Neural cell (in vitro differentiated cells): ENCODE measurements at regions not wholly inside any gene's neighbourhood (a gene's known extent, or its start where the extent isn't known, plus 50 kb on each side); places are given as distances from the start of the nearest gene placed in this dataset.
"Not testable (repeated sequence)": the region's sequence is repeated elsewhere in the genome, so short reads cannot be mapped to it uniquely, and the experiment has no call there.

Source experiments
- H2AFZ ChIP-seq: fragments of 200-600, 300-800 bp; sonication (generic), shearing (Covaris generic); 2 replicates; pipeline ENCODE4 v1.6.0; 2014; ENCODE audit warnings: low read depth, mild to moderate bottlenecking, antibody characterized with exemption, low read length, moderate library complexity
- H3F3A ChIP-seq: fragments of 200-600 bp; shearing (Covaris generic); 2 replicates; pipeline ENCODE4 v1.6.1; 2016; ENCODE audit warnings: mild to moderate bottlenecking, moderate library complexity, mixed read lengths, antibody characterized with exemption, low read length; ENCODE audit not compliant: insufficient read depth, poor library complexity, severe bottlenecking
- H3K27ac ChIP-seq: fragments of 200-600, 300-800 bp; sonication (generic), shearing (Covaris generic); 2 replicates; pipeline ENCODE4 v1.5.1; 2014; ENCODE audit warnings: mild to moderate bottlenecking, low read length, moderate library complexity
- H3K27me3 ChIP-seq: fragments of 300-800, 200-600 bp; sonication (generic), shearing (Covaris generic); 2 replicates; pipeline ENCODE4 v1.6.0; 2014; ENCODE audit warnings: mild to moderate bottlenecking, low read depth, low read length, moderate library complexity; ENCODE audit not compliant: insufficient read depth
- H3K36me3 ChIP-seq: fragments of 300-800, 200-600 bp; sonication (generic), shearing (Covaris generic); 2 replicates; pipeline ENCODE4 v1.5.1; 2014; ENCODE audit warnings: mild to moderate bottlenecking, antibody characterized with exemption, low read length, moderate library complexity; ENCODE audit not compliant: insufficient read depth
- H3K4me2 ChIP-seq: fragments of 300-800, 200-600 bp; sonication (generic), shearing (Covaris generic); 2 replicates; pipeline ENCODE4 v1.6.0; 2014; ENCODE audit warnings: mild to moderate bottlenecking, low read length
- H3K4me3 ChIP-seq: fragments of 300-800, 200-600 bp; sonication (generic), shearing (Covaris generic); 2 replicates; pipeline ENCODE4 v1.5.1; 2014; ENCODE audit warnings: mild to moderate bottlenecking, low read length, moderate library complexity
- H3K79me2 ChIP-seq: fragments of 200-600 bp; shearing (Covaris generic); replicated peaks from 2 replicates; pipeline ENCODE4 v1.6.0; 2014; ENCODE audit warnings: mild to moderate bottlenecking, low read length, moderate library complexity; ENCODE audit not compliant: insufficient read depth
- H3K9ac ChIP-seq: fragments of 300-800, 200-600 bp; sonication (generic), shearing (Covaris generic); 2 replicates; pipeline ENCODE4 v1.6.1; 2016; ENCODE audit warnings: mild to moderate bottlenecking, low read length, mixed read lengths
- H3K9me2 ChIP-seq: fragments of 200-600 bp; shearing (Covaris generic); 2 replicates; pipeline ENCODE4 v1.6.1; 2016; ENCODE audit warnings: mild to moderate bottlenecking, low read length, mixed read lengths; ENCODE audit not compliant: insufficient read depth
- H3K9me3 ChIP-seq: fragments of 200-600, 300-800 bp; sonication (generic), shearing (Covaris generic); 2 replicates; pipeline ENCODE4 v1.6.1; 2016; ENCODE audit warnings: mild to moderate bottlenecking, mixed run types, low read length, moderate library complexity, mixed read lengths
- H4K20me1 ChIP-seq: fragments of 200-600 bp; shearing (Covaris generic); 2 replicates; pipeline ENCODE4 v1.6.1; 2016; ENCODE audit warnings: mild to moderate bottlenecking, mixed run types; ENCODE audit not compliant: insufficient read depth
- CTCF ChIP-seq: fragments of 450-650 bp; IDR thresholded peaks from 2 replicates; pipeline ENCODE4 v1.5.1; 2014; ENCODE audit warnings: antibody characterized with exemption, mild to moderate bottlenecking, moderate library complexity; ENCODE audit not compliant: poor library complexity, severe bottlenecking
- EP300 ChIP-seq: fragments of 450-650 bp; conservative IDR thresholded peaks from 2 replicates; pipeline ENCODE4 v1.6.1; 2014; ENCODE audit warnings: antibody characterized with exemption, mild to moderate bottlenecking, moderate library complexity; ENCODE audit not compliant: poor library complexity, severe bottlenecking
- EZH2 ChIP-seq: fragments of 200-600, 300-800 bp; shearing (Covaris generic), sonication (generic); IDR thresholded peaks from 2 replicates; pipeline ENCODE4 v1.6.1; 2014; ENCODE audit warnings: antibody characterized with exemption, low read length, borderline replicate concordance, mild to moderate bottlenecking; ENCODE audit not compliant: insufficient read depth, poor library complexity, severe bottlenecking
- MXI1 ChIP-seq: fragments of 450-650 bp; conservative IDR thresholded peaks from 2 replicates; pipeline ENCODE4 v1.6.1; 2014; ENCODE audit warnings: antibody characterized with exemption, mild to moderate bottlenecking; ENCODE audit not compliant: poor library complexity, severe bottlenecking
- POLR2AphosphoS5 ChIP-seq: IDR thresholded peaks from 2 replicates; pipeline ENCODE4 v1.6.1; 2012
- RAD21 ChIP-seq: fragments of 450-650 bp; conservative IDR thresholded peaks from 2 replicates; pipeline ENCODE4 v1.6.1; 2014; ENCODE audit warnings: antibody characterized with exemption, mild to moderate bottlenecking, moderate library complexity
- REST ChIP-seq: IDR thresholded peaks from 2 replicates; pipeline ENCODE4 v1.6.1; 2012; ENCODE audit warnings: borderline replicate concordance
- SMC3 ChIP-seq: fragments of 450-650 bp; conservative IDR thresholded peaks from 2 replicates; pipeline ENCODE4 v1.6.1; 2014; ENCODE audit warnings: antibody characterized with exemption, mild to moderate bottlenecking, moderate library complexity; ENCODE audit not compliant: poor library complexity
- TAF1 ChIP-seq: IDR thresholded peaks from 2 replicates; pipeline ENCODE4 v1.6.1; 2012; ENCODE audit warnings: low read depth

- Histone ChIP-seq H3K36me3 (no peaks in the 10 kb centered on the region), H3K27me3 (no peaks in the 10 kb centered on the region), H3K27ac (no peak overlapping the region), H3F3A (no peaks in the 10 kb centered on the region), H3K9me2 (no peaks in the 10 kb centered on the region), H3K9ac (no peak overlapping the region), H3K4me2 (no peak overlapping the region), H3K9me3 (no peaks in the 10 kb centered on the region), H3K79me2 (no peaks in the 10 kb centered on the region), H4K20me1 (no peaks in the 10 kb centered on the region), H2AFZ (no peak overlapping the region), H3K4me3 (no peak overlapping the region)
- no peak for TF ChIP-seq EP300
- TF ChIP-seq POLR2AphosphoS5 = no peak
- TF ChIP-seq TAF1 = no peak
- TF ChIP-seq SMC3 = no peak
- TF ChIP-seq RAD21 = no peak
- no peak for TF ChIP-seq CTCF
- TF ChIP-seq EZH2 = no peak
- no peak for TF ChIP-seq REST
- TF ChIP-seq MXI1 = no peak
Measured at GRCh38 chr3:18207226-18207625, 217.9 kb downstream of the SATB1 start.

GRCh38 chr3:18205701-18206100 lies 219.4 kb downstream of the SATB1 start:
- H3K9ac ChIP-seq, H3K9me2 ChIP-seq, H3K4me2 ChIP-seq, H3K27ac ChIP-seq, H3K27me3 ChIP-seq, H4K20me1 ChIP-seq, H3K36me3 ChIP-seq, H3K79me2 ChIP-seq, H3K9me3 ChIP-seq, H3K4me3 ChIP-seq, H3F3A ChIP-seq, H2AFZ ChIP-seq: not testable (repeated sequence)

- Histone ChIP-seq H3F3A (no peaks in the 10 kb centered on the region), H3K79me2 (no peaks in the 10 kb centered on the region), H3K9ac (no peak overlapping the region), H2AFZ (no peak overlapping the region), H3K4me2 (no peak overlapping the region), H4K20me1 (no peaks in the 10 kb centered on the region), H3K4me3 (no peak overlapping the region), H3K36me3 (no peaks in the 10 kb centered on the region), H3K27ac (no peak overlapping the region), H3K27me3 (no peaks in the 10 kb centered on the region), H3K9me3 (no peaks in the 10 kb centered on the region), H3K9me2 (no peaks in the 10 kb centered on the region)
- TF ChIP-seq EZH2 = no peak
- no peak for TF ChIP-seq MXI1
- no peak for TF ChIP-seq POLR2AphosphoS5
- TF ChIP-seq SMC3 = no peak
Measured at GRCh38 chr3:18201315-18201714, 223.8 kb downstream of the SATB1 start.
